H54 (cell line): ENCODE measurements at regions not wholly inside any gene's neighbourhood (a gene's known extent, or its start where the extent isn't known, plus 50 kb on each side); places are given as distances from the start of the nearest gene placed in this dataset.

Experiments used
- DNase-seq: peaks from one replicate; pipeline ENCODE4 v3.0.0; 2011; ENCODE audit warnings: low spot score, mixed read lengths; ENCODE audit not compliant: insufficient read length
- FAIRE-seq: peaks from 3 replicates; lab custom pipeline; 2011; peaks lifted over from hg19 to GRCh38; lab: Jason Lieb, UNC
- POLR2A ChIP-seq: IDR thresholded peaks from 2 replicates; pipeline ENCODE4 v1.6.1; 2011; ENCODE audit warnings: low read depth, mild to moderate bottlenecking, low read length

DNA sequence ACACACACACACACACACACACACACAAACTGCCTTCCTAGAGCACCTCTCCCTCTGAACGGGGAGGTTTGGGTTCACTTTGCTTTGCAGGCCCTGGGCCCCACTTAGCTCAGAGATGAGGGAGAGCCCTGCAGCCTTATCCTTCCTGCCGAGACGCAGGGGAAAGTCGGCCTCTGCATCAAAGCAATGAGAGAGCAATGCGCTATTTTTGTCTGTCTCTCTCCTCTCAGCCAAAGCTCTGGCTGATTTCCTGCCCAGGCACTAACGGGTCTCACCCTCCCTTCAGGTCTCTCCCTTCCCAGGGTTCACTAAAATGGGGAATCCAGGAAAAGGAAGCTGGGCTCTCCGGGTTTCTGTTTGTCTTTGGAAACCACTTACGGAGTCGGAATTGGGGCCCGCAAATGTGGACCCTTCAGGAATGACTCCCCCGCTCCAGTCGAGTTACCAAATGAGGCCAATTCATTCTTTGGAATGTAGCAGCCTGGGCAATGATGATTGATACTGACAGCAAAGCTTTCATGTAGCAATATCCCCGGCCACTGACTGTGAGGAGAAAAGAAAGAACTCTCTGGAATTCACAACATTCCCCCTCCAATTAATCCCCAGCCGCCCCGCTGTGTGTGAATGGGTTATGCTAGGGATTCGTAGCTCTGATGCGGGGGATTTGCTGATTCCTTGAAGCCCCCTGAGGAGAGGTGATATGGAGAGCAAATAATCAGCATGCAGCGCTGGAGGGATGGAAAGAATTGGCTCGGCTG is 61.5 kb upstream of the WLS start:
- no peak for FAIRE-seq

DNA sequence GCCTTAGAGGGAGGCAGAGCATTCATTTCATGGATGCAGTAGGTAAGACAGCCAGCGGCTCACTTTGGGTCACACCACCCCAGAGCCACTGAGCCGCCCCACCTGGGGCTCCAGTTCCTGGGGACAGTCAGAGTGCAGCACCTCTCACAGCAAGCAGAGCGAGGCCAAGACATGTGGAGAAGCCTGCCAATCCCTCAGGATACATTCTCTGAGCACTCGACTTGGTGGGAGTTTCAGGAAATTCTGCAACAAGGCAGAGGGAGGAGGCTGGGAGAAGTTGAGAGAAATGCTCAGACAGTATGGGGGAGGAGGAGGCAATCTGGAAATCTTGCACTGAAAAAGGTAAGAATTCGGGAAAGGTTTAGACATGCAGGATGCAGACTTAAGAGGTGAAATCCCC is 60.8 kb upstream of the WLS start:
- FAIRE-seq: no peak
- TF ChIP-seq POLR2A: no peak
- no peak for DNase-seq

More for the DNA sequence above, 61.5 kb upstream of the WLS start:
- no peak for TF ChIP-seq POLR2A
- DNase-seq: no peak

DNA sequence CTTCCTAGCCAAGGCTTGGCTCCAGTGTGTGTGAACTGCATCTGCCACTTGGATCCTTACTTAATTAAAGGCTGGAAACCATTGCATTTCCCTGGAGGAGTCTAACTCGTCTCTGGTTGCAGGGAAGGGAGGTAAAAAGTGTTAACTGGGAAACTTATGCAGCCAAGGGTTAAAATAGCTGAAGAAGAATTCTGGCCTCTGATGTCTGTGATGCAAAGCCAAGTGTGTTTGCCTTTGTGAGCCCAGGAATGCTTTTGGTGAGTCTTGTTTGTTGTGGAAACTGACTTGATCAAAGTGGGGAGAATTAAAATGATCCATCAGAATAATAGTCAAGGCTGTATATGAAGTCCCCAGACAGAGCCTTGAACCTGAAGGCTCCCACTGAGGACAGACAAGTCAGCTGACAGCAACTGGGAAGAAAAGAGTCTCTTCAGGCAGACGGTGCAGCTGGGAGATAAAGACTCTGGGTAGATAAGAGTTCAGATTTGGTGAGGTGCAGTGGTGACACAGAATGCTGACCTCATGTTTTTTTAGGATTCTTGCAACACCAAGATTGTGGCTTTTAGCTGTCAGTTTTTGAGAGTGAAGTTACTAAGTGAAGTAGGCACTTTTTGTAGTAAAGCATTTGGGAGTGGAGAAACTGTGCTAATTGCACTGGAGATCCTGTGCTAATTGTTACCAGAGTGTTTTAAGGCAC is 59.5 kb upstream of the WLS start:
- DNase-seq (no peak), FAIRE-seq (no peak)
- no peak for TF ChIP-seq POLR2A

DNA sequence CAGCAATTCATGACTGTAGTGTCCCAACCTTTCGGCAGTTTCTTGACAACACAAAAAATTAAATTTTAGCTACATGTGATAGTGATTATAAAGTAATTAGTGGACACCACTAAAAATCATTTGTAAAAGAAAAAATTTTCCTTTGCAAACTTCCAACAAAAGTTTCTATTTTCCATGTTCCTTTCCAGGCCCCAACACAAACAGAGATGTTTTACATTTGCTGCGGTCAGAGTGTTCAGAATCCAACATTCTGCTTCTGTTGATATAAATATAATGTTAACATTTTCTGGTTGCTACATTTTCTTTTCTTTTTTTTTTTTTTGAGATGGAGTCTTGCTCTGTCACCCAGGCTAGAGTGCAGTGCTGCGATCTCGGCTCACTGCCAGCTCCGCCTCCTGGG is 54.9 kb upstream of the WLS start:
- TF ChIP-seq POLR2A: no peak
- DNase-seq (no peak), FAIRE-seq (no peak)

DNA sequence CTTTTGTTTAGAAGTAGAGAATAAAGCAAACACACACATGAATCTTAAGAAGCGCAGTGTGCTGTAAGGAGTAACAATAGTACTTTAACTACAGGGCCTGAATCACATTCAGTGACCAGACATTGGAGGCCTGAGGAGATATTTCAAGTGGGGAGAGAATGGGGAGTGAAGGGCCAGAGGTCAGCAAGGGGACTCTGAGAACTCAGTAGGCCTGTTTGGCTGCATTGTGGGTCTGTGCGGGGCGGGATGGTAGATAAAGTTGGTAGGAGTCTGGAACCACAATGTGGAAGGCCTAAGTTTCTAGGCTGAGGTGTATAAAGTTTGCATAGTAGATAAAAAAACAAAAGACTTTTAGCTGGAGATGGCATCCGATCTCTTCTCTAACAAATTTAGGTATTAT is 52.7 kb upstream of the WLS start:
- TF ChIP-seq POLR2A: no peak
- DNase-seq (no peak), FAIRE-seq (no peak)

DNA sequence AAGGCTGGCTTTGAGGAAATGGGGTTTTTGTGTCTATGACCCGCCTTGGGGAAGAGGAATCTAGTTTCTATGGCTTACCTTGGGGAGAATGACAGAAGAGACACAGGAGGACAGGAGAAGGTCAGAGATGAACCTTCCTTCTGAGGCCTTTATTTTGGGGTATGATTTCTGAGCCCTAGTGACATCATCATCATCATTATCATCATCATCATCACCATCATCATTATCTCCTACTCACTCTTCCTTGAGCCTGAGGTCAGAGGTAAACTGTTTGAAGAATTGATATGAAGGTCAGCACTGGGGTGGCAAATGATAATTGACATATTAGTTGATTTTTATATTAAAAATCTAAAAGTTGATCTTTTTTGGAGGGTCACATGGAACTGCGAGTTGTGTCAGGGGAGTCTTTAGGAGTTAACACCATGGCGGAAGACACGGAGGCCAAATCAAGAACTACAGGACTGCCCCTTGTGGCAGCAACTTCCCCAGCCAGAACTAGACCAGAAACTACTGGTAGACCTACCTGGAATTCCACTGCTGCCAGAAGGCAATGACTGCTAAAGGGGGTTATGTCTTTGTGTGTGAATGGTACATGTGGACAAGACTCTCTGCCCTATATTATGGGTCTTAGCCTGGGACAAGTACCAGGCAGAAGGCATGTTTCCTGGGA is 49.8 kb upstream of the WLS start:
- FAIRE-seq (no peak), DNase-seq (no peak)
- no peak for TF ChIP-seq POLR2A
